ENCODE measurements at regions not wholly inside any gene's neighbourhood (a gene's known extent, or its start where the extent isn't known, plus 50 kb on each side); places are given as distances from the start of the nearest gene placed in this dataset.
A peak's percentile ranks its signal among the peaks of the same experiment; 100 is the strongest.
"Not testable (repeated sequence)": the region's sequence is repeated elsewhere in the genome, so short reads cannot be mapped to it uniquely, and the experiment has no call there.

- DNase-seq (ENCODE audit: low spot score) = no peak
Measured at GRCh38 chr6:153367021-153367420, 235.9 kb upstream of the RGS17 start.

GRCh38 chr6:153357391-153357790, 226.3 kb upstream of the RGS17 start:
- in situ Hi-C loops (cut with HindIII; ENCODE audit: low sequenced_read_pairs) = no loop called here
- no peak for DNase-seq (ENCODE audit: low spot score)

More at GRCh38 chr6:153367021-153367420, 235.9 kb upstream of the RGS17 start:
- in situ Hi-C loops (cut with HindIII; ENCODE audit: low sequenced_read_pairs) = no loop called here

GRCh38 chr6:153340568-153340967, 209.5 kb upstream of the RGS17 start:
- DNase-seq (ENCODE audit: low spot score) = no peak
- in situ Hi-C loops (cut with HindIII; ENCODE audit: low sequenced_read_pairs) = no loop called here

DNA sequence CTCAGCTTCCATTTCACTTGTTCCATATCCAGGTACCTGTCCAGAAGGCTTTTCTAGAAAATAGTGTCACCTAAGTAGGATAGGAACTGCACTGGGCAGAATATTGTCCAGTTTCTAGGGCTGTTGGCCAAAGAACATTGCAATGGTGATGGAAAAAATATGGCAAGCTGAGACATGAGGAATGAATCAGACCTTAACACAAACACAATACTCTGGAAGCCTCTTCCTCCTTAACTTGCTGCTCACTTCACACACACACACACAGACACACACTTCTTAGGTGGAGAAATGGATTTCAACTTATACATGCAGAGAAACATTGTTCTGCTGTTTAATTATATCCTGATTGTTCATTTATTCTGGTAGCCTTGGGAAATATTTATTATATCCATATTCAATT, 203.0 kb upstream of the RGS17 start:
- in situ Hi-C loops (cut with HindIII; ENCODE audit: low sequenced_read_pairs) = no loop called here
- DNase-seq (ENCODE audit: low spot score) = no peak

DNA sequence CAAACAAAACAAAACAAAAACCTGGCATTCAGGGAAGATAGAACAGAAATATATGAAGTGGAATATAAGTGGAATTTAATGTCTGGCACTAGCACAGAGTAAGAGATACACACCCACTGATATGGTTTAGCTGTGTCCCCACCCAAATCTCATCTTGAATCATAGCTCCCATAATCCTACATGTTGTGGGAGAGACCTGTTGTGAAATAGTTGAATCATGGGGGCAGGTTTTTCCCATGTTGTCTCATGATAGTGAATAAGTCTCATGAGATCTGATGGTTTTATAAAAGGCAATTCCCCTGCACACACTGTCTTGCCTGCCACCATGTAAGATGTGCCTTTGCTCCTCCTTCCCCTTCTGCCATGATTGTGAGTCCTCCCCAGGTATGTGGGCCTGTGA, 200.1 kb upstream of the RGS17 start:
- in situ Hi-C loops (cut with HindIII; ENCODE audit: low sequenced_read_pairs); DNase-seq (ENCODE audit: low spot score): not testable (repeated sequence)

GRCh38 chr6:153328194-153328593, 197.1 kb upstream of the RGS17 start:
- no peak for DNase-seq (ENCODE audit: low spot score)
- in situ Hi-C loops (cut with HindIII; ENCODE audit: low sequenced_read_pairs) = no loop called here

DNA sequence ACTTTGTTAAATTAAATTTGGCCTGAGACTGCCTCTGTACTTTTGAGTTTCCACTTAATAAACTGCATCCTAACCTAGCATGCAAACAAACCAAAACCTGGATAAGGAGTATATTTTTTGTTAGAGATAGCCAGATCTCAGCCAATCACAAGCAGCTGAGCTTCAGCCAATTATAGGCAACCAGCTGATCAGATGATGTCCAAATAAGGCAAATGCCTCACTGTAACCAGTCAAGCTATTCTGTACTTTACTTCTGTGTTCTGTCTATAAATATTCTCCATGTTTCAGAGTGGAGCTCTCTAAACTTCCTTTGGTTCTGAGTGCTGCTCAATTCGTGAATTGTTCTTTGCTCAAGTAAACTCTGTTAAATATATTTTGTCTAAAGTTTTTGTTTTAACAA, 194.6 kb upstream of the RGS17 start:
- in situ Hi-C loops (cut with HindIII; ENCODE audit: low sequenced_read_pairs) = no loop called here
- no peak for DNase-seq (ENCODE audit: low spot score)

DNA sequence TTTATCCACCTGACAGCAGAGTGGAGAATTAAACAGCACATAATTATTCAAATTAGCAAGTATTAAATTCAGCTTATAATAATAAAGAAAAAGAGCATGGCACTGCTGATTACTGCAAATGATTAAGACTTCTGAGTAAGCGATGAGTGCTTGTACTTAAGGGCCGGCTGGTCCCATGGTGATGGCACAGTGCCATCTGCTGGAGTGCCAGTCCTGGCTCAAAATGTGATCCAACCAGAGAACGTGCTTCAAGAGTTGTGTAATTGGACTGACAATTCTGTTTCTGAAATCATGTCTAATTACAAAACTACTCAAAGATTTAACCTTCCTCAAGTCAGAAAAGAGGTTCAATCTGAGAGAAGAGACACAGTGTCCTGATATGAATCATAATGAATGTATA, 181.6 kb upstream of the RGS17 start:
- peak; percentile 29 for DNase-seq (ENCODE audit: low spot score)
- in situ Hi-C loops (cut with HindIII; ENCODE audit: low sequenced_read_pairs) = no loop called here

DNA sequence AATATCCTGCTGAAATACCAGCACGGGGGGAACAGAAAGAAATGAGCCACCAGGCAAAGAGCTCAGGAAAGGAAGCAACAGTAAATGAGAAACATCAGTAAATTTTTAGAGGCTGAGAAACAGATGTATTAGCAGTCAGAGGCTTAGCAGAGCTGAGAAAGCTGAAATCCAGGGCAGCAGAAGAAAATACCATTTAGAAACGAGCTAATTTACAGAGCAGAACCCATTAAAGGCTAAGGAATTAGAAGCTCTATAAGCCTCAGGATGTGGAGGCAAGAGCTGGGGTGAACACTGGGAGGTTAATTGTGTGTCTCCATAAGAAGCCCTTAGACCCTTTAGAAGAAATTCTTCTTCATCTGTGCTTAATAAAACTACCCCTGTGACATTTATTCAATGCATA, 178.6 kb upstream of the RGS17 start:
- in situ Hi-C loops (cut with HindIII; ENCODE audit: low sequenced_read_pairs) = no loop called here
- no peak for DNase-seq (ENCODE audit: low spot score)

- DNase-seq (ENCODE audit: low spot score) = no peak
- in situ Hi-C loops (cut with HindIII; ENCODE audit: low sequenced_read_pairs) = no loop called here
Measured at GRCh38 chr6:153302133-153302532, 171.1 kb upstream of the RGS17 start.

GRCh38 chr6:153301602-153302001, 170.5 kb upstream of the RGS17 start:
- in situ Hi-C loops (cut with HindIII; ENCODE audit: low sequenced_read_pairs) = no loop called here

GRCh38 chr6:153282456-153282855, 151.4 kb upstream of the RGS17 start:
- in situ Hi-C loops (cut with HindIII; ENCODE audit: low sequenced_read_pairs); DNase-seq (ENCODE audit: low spot score): not testable (repeated sequence)

More at GRCh38 chr6:153301602-153302001, 170.5 kb upstream of the RGS17 start:
- DNase-seq (ENCODE audit: low spot score) = no peak

GRCh38 chr6:153275997-153276396, 144.9 kb upstream of the RGS17 start:
- DNase-seq (ENCODE audit: low spot score) = no peak
- in situ Hi-C loops (cut with HindIII; ENCODE audit: low sequenced_read_pairs) = no loop called here

- DNase-seq (ENCODE audit: low spot score) = no peak
- in situ Hi-C loops (cut with HindIII; ENCODE audit: low sequenced_read_pairs) = no loop called here
Measured at GRCh38 chr6:153272201-153272980, 141.3 kb upstream of the RGS17 start.

- in situ Hi-C loops (cut with HindIII; ENCODE audit: low sequenced_read_pairs) = no loop called here
- no peak for DNase-seq (ENCODE audit: low spot score)
Measured at GRCh38 chr6:153263489-153263888, 132.4 kb upstream of the RGS17 start.

GRCh38 chr6:153251326-153251725, 120.2 kb upstream of the RGS17 start:
- in situ Hi-C loops (cut with HindIII; ENCODE audit: low sequenced_read_pairs) = no loop called here

GRCh38 chr6:153237670-153238069, 106.6 kb upstream of the RGS17 start:
- no peak for DNase-seq (ENCODE audit: low spot score)
- in situ Hi-C loops (cut with HindIII; ENCODE audit: low sequenced_read_pairs) = no loop called here

More at GRCh38 chr6:153251326-153251725, 120.2 kb upstream of the RGS17 start:
- no peak for DNase-seq (ENCODE audit: low spot score)

GRCh38 chr6:153231048-153231646, 100.1 kb upstream of the RGS17 start:
- DNase-seq (ENCODE audit: low spot score) = peak; percentile 57
- in situ Hi-C loops (cut with HindIII; ENCODE audit: low sequenced_read_pairs) = no loop called here

- in situ Hi-C loops (cut with HindIII; ENCODE audit: low sequenced_read_pairs) = no loop called here
- DNase-seq (ENCODE audit: low spot score) = no peak
Measured at GRCh38 chr6:153218184-153218792, 87.2 kb upstream of the RGS17 start.

- no peak for DNase-seq (ENCODE audit: low spot score)
- in situ Hi-C loops (cut with HindIII; ENCODE audit: low sequenced_read_pairs) = no loop called here
Measured at GRCh38 chr6:153216789-153217188, 85.7 kb upstream of the RGS17 start.

Data from G401 (cell line).